SJCRH30 (cell line): ENCODE measurements at regions not wholly inside any gene's neighbourhood (a gene's known extent, or its start where the extent isn't known, plus 50 kb on each side); places are given as distances from the start of the nearest gene placed in this dataset.
"Not testable (repeated sequence)": the region's sequence is repeated elsewhere in the genome, so short reads cannot be mapped to it uniquely, and the experiment has no call there.

Experiments
- DNase-seq, 2 experiments: peaks; one replicate each; pipeline ENCODE4 v3.0.0-alpha.2; 2015 to 2020
- H3K27ac ChIP-seq: fragments of 250-450 bp; sonication (Bioruptor Pico); 2 replicates; pipeline ENCODE4 v1.5.1; 2020; ENCODE audit warnings: mild to moderate bottlenecking, moderate library complexity
- H3K27me3 ChIP-seq: fragments of 250-450 bp; sonication (Bioruptor Pico); 2 replicates; pipeline ENCODE4 v1.5.1; 2020; ENCODE audit warnings: mild to moderate bottlenecking, moderate library complexity
- H3K36me3 ChIP-seq: fragments of 250-450 bp; sonication (Bioruptor Pico); 2 replicates; pipeline ENCODE4 v1.5.1; 2020; ENCODE audit warnings: mild to moderate bottlenecking, moderate library complexity
- H3K4me1 ChIP-seq: fragments of 250-450 bp; sonication (Bioruptor Pico); 2 replicates; pipeline ENCODE4 v1.5.1; 2020; ENCODE audit warnings: mild to moderate bottlenecking, moderate library complexity
- H3K4me3 ChIP-seq: fragments of 250-450 bp; sonication (Bioruptor Pico); 2 replicates; pipeline ENCODE4 v1.5.1; 2020; ENCODE audit warnings: mild to moderate bottlenecking, moderate library complexity
- H3K9me3 ChIP-seq: fragments of 250-450 bp; sonication (Bioruptor Pico); replicated peaks from 2 replicates; pipeline ENCODE4 v1.5.1; 2020; ENCODE audit warnings: mild to moderate bottlenecking, moderate library complexity

DNA sequence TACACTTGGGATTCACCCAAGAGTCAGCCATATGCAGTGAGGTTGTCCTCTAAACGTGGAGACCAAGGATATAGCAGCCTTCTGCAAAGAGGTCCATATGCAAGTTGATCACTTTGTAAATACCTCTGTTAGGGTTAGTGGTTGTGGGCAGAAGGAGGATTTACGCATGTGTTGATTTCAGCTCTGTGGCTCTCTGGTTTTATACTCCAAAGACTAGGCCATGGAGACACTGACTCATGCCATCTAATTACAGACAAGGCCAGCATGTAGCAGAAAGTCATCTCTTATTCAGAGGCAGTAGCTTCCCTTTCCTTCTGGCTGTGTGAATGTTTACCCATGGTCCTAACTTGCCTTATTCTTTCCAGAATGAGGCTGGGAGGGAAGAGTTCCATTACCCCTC lies 140.9 kb upstream of the GOLGA6L4 start:
- not testable (repeated sequence) for DNase-seq, H3K9me3 ChIP-seq, H3K4me3 ChIP-seq, H3K27ac ChIP-seq, H3K4me1 ChIP-seq, H3K27me3 ChIP-seq, H3K36me3 ChIP-seq

DNA sequence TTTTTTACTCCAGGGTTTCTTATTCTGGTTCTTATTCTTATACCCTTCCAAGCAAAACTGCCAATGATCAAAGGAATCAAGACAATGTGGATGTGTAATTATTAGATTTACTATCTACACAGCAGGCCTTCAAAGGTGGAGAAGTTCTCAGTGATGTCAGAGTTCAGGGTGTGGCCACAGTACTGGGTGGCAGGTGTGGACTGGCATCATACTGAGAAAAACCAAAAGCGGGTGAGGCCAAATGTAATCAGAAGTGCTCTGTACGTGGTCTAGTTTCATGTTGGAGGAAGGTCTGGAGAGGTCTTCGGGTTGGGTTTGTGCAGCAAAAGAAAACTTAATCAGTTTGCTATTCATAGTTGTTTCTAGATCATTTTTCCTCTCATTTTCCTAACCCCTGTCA lies 138.5 kb upstream of the GOLGA6L4 start:
- not testable (repeated sequence) for H3K27ac ChIP-seq, H3K27me3 ChIP-seq, H3K36me3 ChIP-seq, DNase-seq, H3K4me3 ChIP-seq, H3K4me1 ChIP-seq, H3K9me3 ChIP-seq

- peaks cover 5% of the 10 kb centered on the region; the same call in 1 of the 2 replicates for H3K4me1 ChIP-seq
- no peaks in the 10 kb centered on the region for H3K36me3 ChIP-seq
- H3K27ac ChIP-seq = no peak overlapping the region
- H3K27me3 ChIP-seq = no peaks in the 10 kb centered on the region
- no peak overlapping the region for H3K4me3 ChIP-seq
- H3K9me3 ChIP-seq = no peaks in the 10 kb centered on the region
- DNase-seq = no peak
Measured at GRCh38 chr15:84098604-84099003, 137.0 kb upstream of the GOLGA6L4 start.

GRCh38 chr15:84099181-84099580 lies 136.4 kb upstream of the GOLGA6L4 start:
- Histone ChIP-seq H3K9me3 (no peaks in the 10 kb centered on the region), H3K36me3 (no peaks in the 10 kb centered on the region), H3K4me1 (peaks cover 5% of the 10 kb centered on the region; the same call in 1 of the 2 replicates), H3K4me3 (no peak overlapping the region), H3K27ac (no peak overlapping the region), H3K27me3 (no peaks in the 10 kb centered on the region)
- peak; percentile 18 to 51 for DNase-seq

DNA sequence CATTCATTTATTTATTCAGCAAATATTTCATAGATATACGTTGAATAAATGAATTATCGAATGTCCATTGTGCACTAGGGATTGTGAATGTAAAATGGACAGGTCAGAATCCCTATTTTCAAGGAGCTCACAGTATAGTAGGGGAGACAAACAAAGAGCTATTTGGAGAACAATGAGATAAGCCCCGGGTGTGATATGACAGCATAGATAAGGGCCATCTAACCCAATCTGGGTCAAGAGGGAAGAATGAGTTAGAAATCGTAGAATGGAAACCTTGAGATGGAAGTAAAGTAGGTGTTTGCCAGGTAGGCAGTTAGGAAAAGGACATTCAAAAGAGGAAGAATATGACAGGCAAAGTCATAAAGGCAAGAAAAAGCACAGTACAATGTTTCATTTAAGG lies 132.2 kb upstream of the GOLGA6L4 start:
- H3K9me3 ChIP-seq = no peaks in the 10 kb centered on the region
- DNase-seq = no peak
- no peak overlapping the region for H3K4me3 ChIP-seq
- no peaks in the 10 kb centered on the region for H3K36me3 ChIP-seq
- no peaks in the 10 kb centered on the region for H3K27me3 ChIP-seq
- peaks cover 5% of the 10 kb centered on the region; the same call in 1 of the 2 replicates for H3K4me1 ChIP-seq
- H3K27ac ChIP-seq = no peak overlapping the region

- H3K4me1 ChIP-seq = no peaks in the 10 kb centered on the region
- no peak overlapping the region for H3K4me3 ChIP-seq
- H3K27ac ChIP-seq = no peak overlapping the region
- no peak for DNase-seq
- no peaks in the 10 kb centered on the region for H3K36me3 ChIP-seq
- H3K9me3 ChIP-seq = no peaks in the 10 kb centered on the region
- H3K27me3 ChIP-seq = no peaks in the 10 kb centered on the region
Measured at GRCh38 chr15:84104853-84105252, 130.7 kb upstream of the GOLGA6L4 start.

DNA sequence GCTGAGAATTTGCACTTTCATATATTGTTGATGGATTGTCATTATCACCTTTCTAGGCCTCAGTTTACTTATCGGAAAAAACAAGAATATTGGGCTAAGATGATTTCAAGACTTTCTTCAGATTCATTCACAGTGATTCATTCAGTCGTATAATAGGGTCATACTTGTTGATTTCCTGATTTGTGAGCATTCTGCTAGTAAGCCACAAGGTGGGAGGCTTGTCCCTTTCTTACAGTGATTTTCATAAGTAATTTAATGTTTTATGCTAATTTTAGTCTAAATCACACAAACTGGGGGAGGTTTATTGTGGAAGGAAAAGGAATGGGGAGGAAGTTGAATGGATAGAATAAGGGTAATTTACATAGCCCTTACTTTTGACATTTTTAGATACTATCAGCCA lies 126.8 kb upstream of the GOLGA6L4 start:
- DNase-seq = peak in 1 of 2 experiments; percentile 5
- Histone ChIP-seq H3K4me1 (no peaks in the 10 kb centered on the region), H3K36me3 (no peaks in the 10 kb centered on the region), H3K9me3 (no peaks in the 10 kb centered on the region), H3K4me3 (no peak overlapping the region), H3K27ac (no peak overlapping the region), H3K27me3 (no peaks in the 10 kb centered on the region)

- no peaks in the 10 kb centered on the region for H3K9me3 ChIP-seq
- no peak overlapping the region for H3K4me3 ChIP-seq
- no peak for DNase-seq
- no peaks in the 10 kb centered on the region for H3K4me1 ChIP-seq
- no peaks in the 10 kb centered on the region for H3K36me3 ChIP-seq
- H3K27me3 ChIP-seq = peaks cover 3% of the 10 kb centered on the region; the same call in 1 of the 2 replicates
- H3K27ac ChIP-seq = no peak overlapping the region
Measured at GRCh38 chr15:84111575-84111974, 124.0 kb upstream of the GOLGA6L4 start.

DNA sequence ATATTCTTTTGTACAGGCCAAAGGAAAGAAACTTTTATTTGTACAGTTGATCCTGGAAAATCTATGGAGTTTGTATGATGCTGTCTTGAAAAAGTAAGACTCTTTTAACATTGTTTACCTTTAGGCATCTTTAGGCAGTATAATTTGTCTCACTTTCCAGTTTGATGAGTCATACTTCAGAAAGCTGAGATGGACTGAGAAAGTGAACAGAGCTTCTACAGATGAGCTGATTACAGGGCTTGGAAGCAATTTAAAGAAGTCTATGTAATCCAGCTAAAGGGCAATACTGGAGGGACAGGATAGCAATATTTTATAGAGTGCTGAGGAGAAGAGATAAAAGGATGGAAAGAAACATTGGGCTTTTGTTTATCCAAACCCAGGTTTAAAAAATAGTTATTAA lies 123.5 kb upstream of the GOLGA6L4 start:
- H3K4me3 ChIP-seq = no peak overlapping the region
- no peak overlapping the region for H3K27ac ChIP-seq
- no peaks in the 10 kb centered on the region for H3K36me3 ChIP-seq
- peak in 1 of 2 experiments; percentile 16 for DNase-seq
- H3K27me3 ChIP-seq = peaks cover 3% of the 10 kb centered on the region; the same call in 1 of the 2 replicates
- no peaks in the 10 kb centered on the region for H3K4me1 ChIP-seq
- no peaks in the 10 kb centered on the region for H3K9me3 ChIP-seq

DNA sequence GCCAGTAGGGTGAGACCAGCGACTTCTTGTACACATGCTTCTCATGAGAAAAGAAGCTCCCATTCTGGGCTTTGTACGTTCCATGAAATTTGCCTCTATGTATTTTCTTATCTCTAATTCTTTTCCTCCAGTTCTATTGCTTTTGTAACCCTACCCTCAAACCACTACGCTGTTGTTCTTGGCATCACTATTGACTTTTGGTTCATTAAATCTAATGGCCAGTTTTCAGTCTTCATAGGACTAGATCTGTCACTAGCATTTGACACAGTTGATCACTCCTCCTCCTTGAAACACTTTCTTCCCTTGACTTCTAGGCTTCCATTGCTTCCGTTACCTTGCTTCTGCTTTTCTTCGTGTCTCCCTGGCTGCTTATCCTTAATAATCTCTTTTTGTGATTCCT lies 121.7 kb upstream of the GOLGA6L4 start:
- no peaks in the 10 kb centered on the region for H3K4me1 ChIP-seq
- H3K27ac ChIP-seq = no peak overlapping the region
- no peaks in the 10 kb centered on the region for H3K36me3 ChIP-seq
- no peak overlapping the region for H3K4me3 ChIP-seq
- peaks cover 3% of the 10 kb centered on the region; the same call in 1 of the 2 replicates for H3K27me3 ChIP-seq
- DNase-seq = no peak
- H3K9me3 ChIP-seq = no peaks in the 10 kb centered on the region

DNA sequence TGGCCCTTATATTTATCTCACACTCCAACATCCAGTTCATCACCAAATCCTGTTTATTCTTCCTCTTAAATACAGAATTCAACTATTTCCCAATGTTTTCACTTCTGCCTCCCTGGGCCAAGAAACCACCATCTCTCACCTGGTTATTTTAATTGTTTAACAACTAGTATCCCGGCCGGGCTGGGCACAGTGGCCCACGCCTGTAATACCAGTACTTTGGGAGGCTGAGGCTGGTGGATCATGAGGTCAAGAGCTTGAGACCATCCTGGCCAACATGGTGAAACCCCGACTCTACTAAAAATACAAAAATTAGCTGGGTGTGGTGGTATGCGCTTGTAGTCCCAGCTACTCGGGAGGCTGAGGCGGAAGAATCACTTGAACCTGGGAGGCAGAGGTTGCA lies 120.9 kb upstream of the GOLGA6L4 start:
- not testable (repeated sequence) for H3K4me1 ChIP-seq, DNase-seq, H3K9me3 ChIP-seq, H3K36me3 ChIP-seq, H3K27me3 ChIP-seq, H3K4me3 ChIP-seq, H3K27ac ChIP-seq

- not testable (repeated sequence) for DNase-seq, H3K4me1 ChIP-seq, H3K9me3 ChIP-seq, H3K27ac ChIP-seq, H3K27me3 ChIP-seq, H3K4me3 ChIP-seq, H3K36me3 ChIP-seq
Measured at GRCh38 chr15:84119351-84119750, 116.2 kb upstream of the GOLGA6L4 start.

GRCh38 chr15:84120903-84121302 lies 114.7 kb upstream of the GOLGA6L4 start:
- not testable (repeated sequence) for H3K27ac ChIP-seq, H3K4me1 ChIP-seq, DNase-seq, H3K4me3 ChIP-seq, H3K27me3 ChIP-seq, H3K9me3 ChIP-seq, H3K36me3 ChIP-seq

DNA sequence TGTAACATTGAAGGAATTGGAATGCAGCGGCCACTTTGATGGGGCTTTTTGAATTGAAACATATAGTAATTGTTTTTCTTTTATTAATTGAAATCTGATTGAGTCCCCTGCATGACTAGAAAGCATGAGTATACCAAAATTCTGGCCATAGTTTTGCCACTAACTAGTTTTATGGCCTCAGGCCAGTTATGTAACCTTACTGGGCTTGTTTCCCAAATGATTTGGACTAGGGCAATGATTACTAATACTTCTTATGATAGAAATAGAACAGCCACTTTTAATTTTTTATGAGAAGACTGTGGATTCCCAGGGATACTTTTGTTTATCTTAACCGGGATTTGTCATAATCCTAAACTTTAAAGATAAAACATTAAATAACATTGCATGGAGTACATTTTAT lies 106.9 kb upstream of the GOLGA6L4 start:
- not testable (repeated sequence) for H3K9me3 ChIP-seq, DNase-seq, H3K27me3 ChIP-seq, H3K27ac ChIP-seq, H3K36me3 ChIP-seq, H3K4me1 ChIP-seq, H3K4me3 ChIP-seq

DNA sequence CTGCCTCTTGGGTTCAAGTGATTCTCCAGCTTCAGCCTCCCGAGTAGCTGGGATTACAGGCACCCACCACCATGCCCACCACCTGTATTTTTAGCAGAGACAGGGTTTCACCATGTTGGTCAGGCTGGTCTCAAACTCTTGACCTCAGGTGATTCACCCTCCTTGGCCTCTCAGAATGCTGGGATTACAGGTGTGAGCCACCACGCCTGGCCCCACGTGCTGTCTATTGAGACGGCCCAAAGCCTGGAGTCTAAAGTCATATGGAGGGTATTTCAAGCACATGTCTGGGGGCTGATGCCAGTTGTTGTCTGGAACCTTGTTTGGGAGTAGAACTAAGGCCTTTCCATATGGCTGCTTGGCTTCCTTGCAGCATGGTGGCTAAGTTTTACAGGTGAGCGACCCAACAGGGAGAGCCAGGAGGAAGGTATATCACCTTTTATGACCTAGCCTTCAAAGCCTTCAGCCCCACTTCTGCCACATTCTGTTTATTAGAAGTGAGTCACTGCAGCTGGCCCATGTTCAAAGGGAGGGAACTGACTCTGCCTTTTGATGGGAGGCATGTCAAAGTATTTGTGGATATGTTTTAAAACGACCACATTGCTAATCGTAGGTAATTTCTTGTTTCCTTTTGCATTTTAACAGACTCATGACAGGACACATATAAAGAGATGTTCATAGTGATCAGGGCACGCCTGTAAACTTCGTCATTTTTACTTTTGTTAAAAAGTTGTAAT lies 105.3 kb upstream of the GOLGA6L4 start:
- not testable (repeated sequence) for H3K36me3 ChIP-seq, DNase-seq, H3K27me3 ChIP-seq, H3K4me1 ChIP-seq, H3K27ac ChIP-seq, H3K4me3 ChIP-seq, H3K9me3 ChIP-seq

DNA sequence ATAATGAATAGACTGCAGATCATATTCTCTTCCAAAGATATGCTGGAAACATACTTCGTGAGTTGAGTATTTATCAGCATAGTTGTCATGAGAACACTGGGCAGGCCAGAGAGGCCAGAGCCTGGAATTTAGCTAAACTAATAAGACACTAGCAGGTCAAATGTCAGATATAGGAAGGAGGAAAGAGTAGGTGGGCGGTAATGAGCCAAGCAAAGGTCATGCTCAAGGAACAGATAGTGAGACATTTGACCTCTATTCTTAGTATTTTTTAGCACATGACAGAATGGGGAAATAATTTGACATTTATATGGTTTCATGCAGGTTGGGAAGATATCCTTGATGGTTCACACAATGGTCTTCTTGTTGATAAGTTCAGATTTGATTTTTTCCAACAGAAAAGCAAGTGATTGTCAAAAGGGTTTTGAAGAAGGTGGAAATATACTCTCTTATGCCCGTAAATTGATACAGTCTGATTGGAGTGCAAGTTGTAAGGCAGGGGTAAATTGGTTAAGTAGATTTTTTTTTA lies 99.6 kb upstream of the GOLGA6L4 start:
- not testable (repeated sequence) for H3K9me3 ChIP-seq, H3K4me1 ChIP-seq, H3K27ac ChIP-seq, H3K36me3 ChIP-seq, DNase-seq, H3K27me3 ChIP-seq, H3K4me3 ChIP-seq
